Trophoblast cell (in vitro differentiated cells and primary cell): ENCODE measurements at regions not wholly inside any gene's neighbourhood (a gene's known extent, or its start where the extent isn't known, plus 50 kb on each side); places are given as distances from the start of the nearest gene placed in this dataset.

Experiments
- DNase-seq, 2 donors: peaks; one replicate each; pipeline ENCODE4 v3.0.0-alpha.2; 2016
- H2AFZ ChIP-seq: 2 replicates; pipeline ENCODE4 v1.6.1; 2013; ENCODE audit warnings: low read length, moderate library complexity, mild to moderate bottlenecking; ENCODE audit not compliant: insufficient read depth, poor library complexity
- H2AK5ac ChIP-seq: 2 replicates; pipeline ENCODE4 v1.6.1; 2013; ENCODE audit warnings: mild to moderate bottlenecking, low read length
- H2BK120ac ChIP-seq: 2 replicates; pipeline ENCODE4 v1.6.1; 2013; ENCODE audit warnings: low read length, mild to moderate bottlenecking, moderate library complexity; ENCODE audit not compliant: insufficient read depth, poor library complexity
- H2BK12ac ChIP-seq: 2 replicates; pipeline ENCODE4 v1.6.1; 2013; ENCODE audit warnings: mild to moderate bottlenecking, low read length, moderate library complexity
- H2BK5ac ChIP-seq: 2 replicates; pipeline ENCODE4 v1.6.1; 2013; ENCODE audit warnings: low read length, low read depth, moderate library complexity, mild to moderate bottlenecking; ENCODE audit not compliant: poor library complexity
- H3K14ac ChIP-seq: 2 replicates; pipeline ENCODE4 v1.6.1; 2013; ENCODE audit warnings: mild to moderate bottlenecking, low read length
- H3K18ac ChIP-seq: 2 replicates; pipeline ENCODE4 v1.6.1; 2013; ENCODE audit warnings: mild to moderate bottlenecking, low read length
- H3K23ac ChIP-seq: 2 replicates; pipeline ENCODE4 v1.6.1; 2013; ENCODE audit warnings: low read length
- H3K27ac ChIP-seq: 2 replicates; pipeline ENCODE4 v1.5.1; 2013; ENCODE audit warnings: low read depth, mild to moderate bottlenecking, inconsistent platforms, low read length, moderate library complexity
- H3K27me3 ChIP-seq: 2 replicates; pipeline ENCODE4 v1.6.1; 2013; ENCODE audit warnings: inconsistent platforms, mild to moderate bottlenecking, low read length, moderate library complexity; ENCODE audit not compliant: insufficient read depth
- H3K36me3 ChIP-seq, 2 experiments: 1 replicate in 1 of 2; 2 replicates in 1 of 2; pipeline ENCODE4 v1.6.1; 2013; ENCODE audit warnings: low read length in 2 of 2, mild to moderate bottlenecking in 2 of 2, moderate library complexity in 1 of 2; ENCODE audit not compliant: insufficient read depth in 2 of 2, control insufficient read depth in 1 of 2
- H3K4ac ChIP-seq: 2 replicates; pipeline ENCODE4 v1.6.1; 2013; ENCODE audit warnings: low read depth, mild to moderate bottlenecking, low read length, moderate library complexity
- H3K4me1 ChIP-seq, 2 experiments: 1 replicate in 1 of 2; 2 replicates in 1 of 2; pipeline ENCODE4 v1.6.1; 2013; ENCODE audit warnings: low read length in 2 of 2, mild to moderate bottlenecking in 2 of 2, moderate library complexity in 1 of 2; ENCODE audit not compliant: insufficient read depth in 2 of 2, control insufficient read depth in 1 of 2
- H3K4me2 ChIP-seq: 2 replicates; pipeline ENCODE4 v1.6.1; 2013; ENCODE audit warnings: inconsistent platforms, mild to moderate bottlenecking, low read length, moderate library complexity
- H3K4me3 ChIP-seq: 2 replicates; pipeline ENCODE4 v1.5.1; 2013; ENCODE audit warnings: mild to moderate bottlenecking, low read depth, low read length, inconsistent platforms
- H3K79me1 ChIP-seq: one replicate; pipeline ENCODE4 v1.6.1; 2013; ENCODE audit warnings: low read length
- H3K79me2 ChIP-seq: 2 replicates; pipeline ENCODE4 v1.6.1; 2013; ENCODE audit warnings: low read length, mild to moderate bottlenecking; ENCODE audit not compliant: control insufficient read depth, insufficient read depth, poor library complexity
- H3K9ac ChIP-seq: 2 replicates; pipeline ENCODE4 v1.6.1; 2013; ENCODE audit warnings: mild to moderate bottlenecking, low read length
- H3K9me3 ChIP-seq: 2 replicates; pipeline ENCODE4 v1.6.1; 2013; ENCODE audit warnings: low read depth, mild to moderate bottlenecking, control low read depth, inconsistent platforms, low read length; ENCODE audit not compliant: insufficient read depth
- H4K12ac ChIP-seq: 2 replicates; pipeline ENCODE4 v1.6.1; 2013; ENCODE audit warnings: low read depth, mild to moderate bottlenecking, low read length, moderate library complexity
- H4K8ac ChIP-seq: 2 replicates; pipeline ENCODE4 v1.6.1; 2013; ENCODE audit warnings: low read depth, mild to moderate bottlenecking, low read length, moderate library complexity
- H4K91ac ChIP-seq: one replicate; pipeline ENCODE4 v1.6.1; 2013; ENCODE audit warnings: low read depth, mild to moderate bottlenecking, low read length, moderate library complexity
- WGBS: extraction: QIAGEN DNeasy Blood & Tissue Kit; methylation state at CpG from one replicate; pipeline ENCODE4 v1.1.7; 2013; ENCODE audit warnings: missing lambda C conversion rate; ENCODE audit not compliant: insufficient read length, insufficient coverage; ENCODE audit errors: extremely low coverage; 5-methylcytosine and 5-hydroxymethylcytosine counted together

- H3K79me2 ChIP-seq = no peaks in the 10 kb centered on the region
- no peak overlapping the region for H3K23ac ChIP-seq
- H4K8ac ChIP-seq = no peak overlapping the region
- no peak overlapping the region for H3K18ac ChIP-seq
- no peak overlapping the region for H2AK5ac ChIP-seq
- no peak overlapping the region for H3K9ac ChIP-seq
- H3K27ac ChIP-seq = no peak overlapping the region
- no peak overlapping the region for H2BK120ac ChIP-seq
- DNase-seq = no peak
- no peak overlapping the region for H3K4me3 ChIP-seq
- no peak overlapping the region for H2BK12ac ChIP-seq
- no peaks in the 10 kb centered on the region for H3K36me3 ChIP-seq
- no peaks in the 10 kb centered on the region for H3K27me3 ChIP-seq
- no peak overlapping the region for H3K4me2 ChIP-seq
- H3K9me3 ChIP-seq = no peaks in the 10 kb centered on the region
- no peaks in the 10 kb centered on the region for H3K4me1 ChIP-seq
- no peak overlapping the region for H3K14ac ChIP-seq
- no peak overlapping the region for H2AFZ ChIP-seq
- WGBS = no CpG with 5 or more reads among the region's 3 CpGs
- no peak overlapping the region for H2BK5ac ChIP-seq
- H3K79me1 ChIP-seq = no peaks in the 10 kb centered on the region
- no peak overlapping the region for H3K4ac ChIP-seq
- H4K12ac ChIP-seq = no peak overlapping the region
- no peak overlapping the region for H4K91ac ChIP-seq
Measured at GRCh38 chr2:136490100-136490499, 275.2 kb upstream of the THSD7B start.

GRCh38 chr2:136487421-136487820, 277.9 kb upstream of the THSD7B start:
- Histone ChIP-seq H3K36me3 (no peaks in the 10 kb centered on the region), H3K4me3 (no peak overlapping the region), H2BK120ac (no peak overlapping the region), H3K27ac (no peak overlapping the region), H2BK5ac (no peak overlapping the region), H3K79me1 (no peaks in the 10 kb centered on the region), H3K4me2 (no peak overlapping the region), H3K4ac (no peak overlapping the region), H3K79me2 (no peaks in the 10 kb centered on the region), H3K9me3 (no peaks in the 10 kb centered on the region), H2AFZ (no peak overlapping the region), H3K14ac (no peak overlapping the region), H2BK12ac (no peak overlapping the region), H3K27me3 (no peaks in the 10 kb centered on the region), H4K12ac (no peak overlapping the region), H3K9ac (no peak overlapping the region), H3K18ac (no peak overlapping the region), H3K4me1 (no peaks in the 10 kb centered on the region), H2AK5ac (no peak overlapping the region), H4K8ac (no peak overlapping the region), H4K91ac (no peak overlapping the region), H3K23ac (no peak overlapping the region)
- WGBS = no CpG with 5 or more reads among the region's 2 CpGs
- no peak for DNase-seq

DNA sequence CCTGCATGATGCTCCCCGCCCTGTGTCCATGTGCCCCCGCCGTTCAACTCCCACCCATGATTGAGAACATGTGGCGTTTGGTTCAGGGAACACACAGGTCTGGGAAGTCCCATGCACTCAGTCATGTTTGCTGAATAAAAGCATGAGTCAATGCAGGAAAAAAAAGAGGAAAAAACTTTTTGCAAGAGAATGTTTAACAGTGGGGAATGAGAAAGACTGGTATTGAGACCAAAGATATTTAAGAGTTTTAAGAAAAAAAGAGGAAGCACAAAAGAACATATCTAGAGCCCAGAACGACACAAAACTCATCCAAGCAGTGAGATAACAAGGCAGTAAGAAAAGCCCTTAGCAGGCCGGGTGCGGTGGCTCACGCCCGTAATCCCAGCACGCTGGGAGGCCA, 279.2 kb upstream of the THSD7B start:
- Histone ChIP-seq H3K27me3 (no peaks in the 10 kb centered on the region), H3K23ac (no peak overlapping the region), H3K27ac (no peak overlapping the region), H2AFZ (no peak overlapping the region), H3K4me2 (no peak overlapping the region), H4K12ac (no peak overlapping the region), H3K4ac (no peak overlapping the region), H3K18ac (no peak overlapping the region), H3K9ac (no peak overlapping the region), H2BK5ac (no peak overlapping the region), H2AK5ac (no peak overlapping the region), H2BK12ac (no peak overlapping the region), H4K91ac (no peak overlapping the region), H3K79me2 (no peaks in the 10 kb centered on the region), H3K4me3 (no peak overlapping the region), H3K4me1 (no peaks in the 10 kb centered on the region), H3K36me3 (no peaks in the 10 kb centered on the region), H3K79me1 (no peaks in the 10 kb centered on the region), H2BK120ac (no peak overlapping the region), H4K8ac (no peak overlapping the region), H3K14ac (no peak overlapping the region), H3K9me3 (no peaks in the 10 kb centered on the region)
- no peak for DNase-seq
- no CpG with 5 or more reads among the region's 10 CpGs for WGBS

DNA sequence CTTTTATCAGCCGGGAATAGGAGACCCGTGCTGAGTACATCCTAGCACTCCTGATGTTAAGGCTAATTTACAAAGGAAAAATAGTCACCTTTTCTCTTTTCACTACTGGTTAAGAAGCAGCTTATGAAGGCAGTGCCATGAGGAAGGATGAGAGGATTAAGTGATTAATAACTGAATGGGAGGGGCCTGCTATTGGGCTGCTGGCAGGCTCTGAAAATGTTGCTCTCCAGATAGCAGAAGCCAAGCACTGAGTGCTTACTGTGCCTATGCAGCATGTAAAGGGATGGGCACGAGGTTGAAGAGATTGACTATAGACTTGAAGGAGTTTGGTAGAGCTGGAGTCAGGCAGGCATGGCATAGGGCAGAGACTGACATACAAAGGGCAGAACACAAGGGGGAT, 282.4 kb upstream of the THSD7B start:
- no peak for DNase-seq
- H2BK12ac ChIP-seq = no peak overlapping the region
- H3K79me2 ChIP-seq = no peaks in the 10 kb centered on the region
- no peaks in the 10 kb centered on the region for H3K9me3 ChIP-seq
- no peak overlapping the region for H2AK5ac ChIP-seq
- H3K18ac ChIP-seq = no peak overlapping the region
- H3K27me3 ChIP-seq = no peaks in the 10 kb centered on the region
- H2BK120ac ChIP-seq = no peak overlapping the region
- H3K4me2 ChIP-seq = no peak overlapping the region
- no peak overlapping the region for H4K91ac ChIP-seq
- no peak overlapping the region for H2BK5ac ChIP-seq
- no peak overlapping the region for H3K23ac ChIP-seq
- no peak overlapping the region for H4K12ac ChIP-seq
- H3K4me1 ChIP-seq = no peaks in the 10 kb centered on the region
- no peak overlapping the region for H3K27ac ChIP-seq
- no peaks in the 10 kb centered on the region for H3K79me1 ChIP-seq
- no peak overlapping the region for H4K8ac ChIP-seq
- no CpG with 5 or more reads among the region's 3 CpGs for WGBS
- no peak overlapping the region for H3K4ac ChIP-seq
- no peaks in the 10 kb centered on the region for H3K36me3 ChIP-seq
- H3K4me3 ChIP-seq = no peak overlapping the region
- no peak overlapping the region for H3K9ac ChIP-seq
- no peak overlapping the region for H2AFZ ChIP-seq
- H3K14ac ChIP-seq = no peak overlapping the region
